AG08396 (cell line): ENCODE measurements at regions not wholly inside any gene's neighbourhood (a gene's known extent, or its start where the extent isn't known, plus 50 kb on each side); places are given as distances from the start of the nearest gene placed in this dataset.

ENCODE experiments used
- DNase-seq: peaks from one replicate; pipeline ENCODE4 v3.0.0; 2012; ENCODE audit warnings: low spot score, mixed read lengths

DNA sequence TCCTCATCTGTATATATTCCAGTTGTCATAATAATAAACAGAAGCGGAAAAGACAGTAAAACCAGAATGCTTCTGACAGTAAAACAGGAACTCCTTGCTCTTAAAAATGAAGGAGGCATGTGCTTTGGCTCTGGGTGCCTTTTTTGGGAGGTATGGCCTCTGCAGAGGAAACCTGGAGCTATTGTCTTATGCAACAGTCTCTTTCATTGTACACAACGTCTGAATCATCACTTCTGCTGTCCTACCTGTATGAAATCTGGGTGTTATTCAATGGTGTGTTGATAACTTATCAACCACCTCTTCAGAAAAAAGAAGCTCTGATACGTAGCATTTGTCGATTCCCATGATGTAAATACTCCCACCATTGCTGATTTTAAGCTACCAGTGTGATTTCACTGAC, 64.8 kb downstream of the CDCA7 start:
- no peak for DNase-seq

DNA sequence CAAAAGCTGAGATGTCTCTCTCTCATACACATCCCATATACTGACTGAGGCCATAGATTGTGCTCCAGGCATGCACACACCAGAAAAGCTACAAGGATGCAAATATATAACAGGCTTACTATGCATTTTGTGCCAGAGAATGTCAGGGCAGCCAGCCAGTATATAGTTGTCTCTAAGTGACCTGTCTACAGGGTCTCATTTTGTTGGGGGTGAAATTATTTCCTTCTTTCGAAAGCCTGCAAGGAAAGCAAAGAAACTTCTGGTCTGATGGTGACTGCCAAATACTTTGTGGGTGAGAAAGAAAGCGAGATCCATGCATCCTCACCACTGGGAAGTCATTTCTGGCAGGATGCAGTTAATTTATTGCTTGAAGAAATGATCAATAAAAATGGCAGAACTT, 70.2 kb downstream of the CDCA7 start:
- DNase-seq: no peak

DNA sequence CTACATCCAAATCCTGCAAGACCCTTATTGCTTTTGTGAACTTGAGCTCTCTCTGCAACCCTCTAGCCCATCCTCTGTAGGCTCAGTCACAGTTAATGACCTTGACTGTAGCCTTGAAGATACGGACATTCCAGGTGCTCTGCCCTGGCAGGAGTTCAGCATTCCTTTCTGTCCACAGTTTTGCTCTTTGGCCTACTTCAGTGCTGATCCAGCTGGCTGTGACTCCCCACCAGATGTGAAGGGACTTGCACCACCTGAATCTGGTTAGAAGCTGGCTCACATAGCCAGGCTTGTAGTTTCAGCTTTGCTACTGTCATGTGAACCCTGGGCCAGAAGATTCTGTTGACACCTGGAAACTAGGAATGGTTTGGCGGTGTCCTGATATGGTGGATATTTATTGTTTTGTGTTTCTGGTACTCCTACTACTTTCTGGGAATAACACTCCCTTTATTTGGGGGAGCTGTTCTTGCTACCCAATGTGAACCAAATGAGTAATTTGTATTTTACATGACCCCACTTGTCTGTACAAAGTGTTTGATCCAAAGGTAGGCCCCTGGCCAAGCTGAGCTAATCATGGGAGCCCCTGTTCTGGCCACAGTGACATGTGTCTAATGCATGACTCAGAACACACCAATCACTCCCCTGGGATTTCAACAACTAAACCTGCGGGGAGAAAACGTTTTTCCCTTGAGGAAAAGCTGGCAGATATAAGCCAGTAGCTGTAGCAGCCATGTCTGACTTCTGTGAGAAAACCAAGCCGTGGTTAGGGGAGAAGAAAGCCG, 73.4 kb downstream of the CDCA7 start:
- peak; percentile 15 for DNase-seq

DNA sequence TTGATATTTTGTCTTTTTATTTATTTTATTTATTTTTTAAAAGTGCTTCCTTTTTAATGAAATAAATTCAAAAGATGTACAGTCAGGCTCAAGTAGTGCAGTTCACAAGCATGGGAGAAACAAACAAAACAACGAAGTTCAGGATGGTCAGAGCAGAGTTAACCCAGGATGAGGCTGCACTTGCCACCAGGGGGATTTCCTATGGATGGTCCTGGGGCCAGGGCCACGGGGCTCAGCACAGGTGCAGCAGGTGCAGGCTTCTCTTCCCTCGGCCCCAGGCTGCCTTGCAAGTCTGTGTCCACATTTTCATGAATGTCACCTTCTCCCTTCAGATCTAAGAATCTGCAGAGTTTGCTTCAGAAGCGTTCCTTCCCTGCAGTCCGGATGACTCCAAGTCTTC, 76.5 kb downstream of the CDCA7 start:
- DNase-seq: no peak

DNA sequence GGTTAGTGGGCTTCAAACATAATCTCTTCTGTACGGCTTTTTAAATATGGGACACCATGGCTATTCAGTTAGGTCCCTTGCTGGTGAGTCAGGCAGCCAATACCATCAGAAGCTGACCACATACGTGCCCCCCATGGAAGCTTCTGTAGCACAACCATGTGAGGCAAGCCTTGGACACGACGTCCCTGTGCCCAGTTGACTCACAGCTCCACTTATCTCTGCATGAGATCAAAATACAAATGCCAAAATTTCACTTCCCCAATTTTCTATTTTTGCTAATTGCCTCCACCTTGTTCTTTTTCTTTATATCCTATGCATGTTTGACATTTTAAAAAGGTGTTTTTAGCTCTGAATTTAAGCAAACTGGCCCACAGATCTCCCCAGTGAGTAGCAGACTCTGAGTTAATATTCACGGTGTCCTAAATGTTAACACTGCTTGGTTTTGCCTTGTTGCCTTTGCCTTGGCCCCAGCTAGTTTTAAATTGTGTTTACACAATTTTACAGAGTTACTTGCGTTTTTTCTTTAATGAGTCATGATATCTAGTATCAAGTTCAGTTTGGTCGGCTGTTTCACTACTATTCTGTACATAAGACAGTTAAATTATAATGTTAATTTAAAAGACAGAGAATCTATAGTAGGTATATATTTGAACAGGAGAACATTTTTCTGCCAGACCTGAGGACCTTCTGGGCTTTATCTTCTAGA, 77.5 kb downstream of the CDCA7 start:
- DNase-seq: peak; percentile 12

DNA sequence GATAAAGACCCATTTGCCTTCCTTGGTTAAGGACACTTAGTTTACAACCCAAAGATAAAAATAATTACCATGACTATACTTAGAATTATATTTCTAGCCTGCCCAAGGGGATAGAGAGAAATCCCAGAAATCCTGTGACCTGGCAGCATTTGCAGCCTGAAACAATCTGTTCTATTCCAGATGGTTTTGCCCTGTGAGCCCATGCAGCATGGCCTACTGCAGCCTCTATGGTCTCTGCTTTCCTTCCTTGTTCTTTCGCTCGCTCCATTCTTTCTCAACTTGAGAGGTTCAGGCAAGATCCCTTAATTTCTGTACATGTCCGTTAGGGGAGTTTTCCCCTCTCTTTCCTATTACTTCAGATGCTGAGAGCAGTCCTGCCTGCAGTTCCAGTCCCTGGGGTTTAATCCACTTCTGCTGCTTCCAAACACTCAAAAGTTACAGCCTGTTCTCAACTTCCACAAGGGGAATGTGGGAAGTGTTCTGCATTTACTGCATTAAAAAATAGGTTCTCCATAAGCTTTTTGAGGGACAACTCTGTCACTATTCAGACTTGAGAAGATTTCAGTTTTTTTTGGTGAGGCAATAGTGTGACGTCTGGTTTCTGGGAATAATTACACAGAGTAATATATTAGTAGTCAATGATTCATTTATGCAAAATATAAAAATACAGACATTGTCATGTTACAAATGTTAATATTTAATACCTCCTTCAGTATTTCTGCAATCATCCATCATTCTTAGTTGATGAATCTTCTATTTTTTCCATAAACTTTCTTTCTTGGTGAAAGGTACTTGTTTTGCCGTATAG, 80.3 kb downstream of the CDCA7 start:
- no peak for DNase-seq

DNA sequence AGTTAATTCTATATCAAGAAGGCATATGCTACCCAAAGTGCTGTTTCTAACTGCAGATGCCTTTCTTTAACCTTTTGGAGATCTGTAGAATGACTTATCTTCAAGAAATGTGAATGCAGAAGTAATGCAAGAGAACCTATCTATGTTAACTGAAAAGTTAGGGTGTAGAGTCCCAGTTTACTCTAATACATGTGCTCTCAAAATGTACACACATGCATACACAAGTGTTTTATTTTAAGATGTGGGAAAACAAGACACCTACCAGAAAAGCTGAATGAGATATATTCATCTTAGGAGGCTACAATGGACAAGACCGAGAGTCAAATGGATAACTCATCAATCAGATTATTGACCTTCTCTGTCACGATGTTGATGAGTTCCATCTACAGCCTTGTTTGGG, 80.9 kb downstream of the CDCA7 start:
- no peak for DNase-seq

DNA sequence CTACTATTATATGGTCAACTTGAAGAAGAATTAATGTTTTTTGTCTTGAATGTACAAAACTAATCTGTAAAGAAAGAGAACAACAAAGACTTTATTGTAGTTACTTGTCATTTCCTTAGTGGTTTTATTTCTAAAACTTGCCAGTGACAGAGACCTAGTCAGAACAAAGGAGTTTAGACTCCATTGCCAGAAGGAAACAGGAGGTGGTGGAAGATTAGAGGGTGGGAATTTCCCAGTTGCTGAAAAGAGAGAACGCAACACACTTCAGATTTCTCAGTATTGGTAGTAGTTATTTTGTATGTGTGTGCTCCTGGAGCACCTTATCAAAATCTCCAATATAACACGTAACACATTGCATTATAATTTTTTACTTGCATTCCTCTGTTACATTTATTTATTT, 81.4 kb downstream of the CDCA7 start:
- no peak for DNase-seq

DNA sequence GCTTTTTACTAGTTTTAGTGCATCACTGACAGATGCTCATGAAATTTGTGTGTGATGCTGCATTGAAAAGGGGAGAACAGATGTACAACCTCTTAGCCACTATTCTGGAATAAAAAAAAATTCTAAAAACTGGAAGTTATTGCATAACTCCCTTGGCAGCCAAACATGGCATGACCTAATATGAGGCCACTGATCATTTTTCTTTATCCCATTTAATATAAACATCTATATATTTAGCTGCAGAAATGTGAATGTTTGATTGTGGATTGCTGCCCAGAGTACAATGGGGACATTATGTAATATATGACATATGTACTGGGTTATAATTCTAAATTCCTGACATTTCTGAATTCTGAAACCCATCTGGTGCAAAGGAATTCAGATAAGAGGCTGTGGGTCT, 86.5 kb downstream of the CDCA7 start:
- no peak for DNase-seq

DNA sequence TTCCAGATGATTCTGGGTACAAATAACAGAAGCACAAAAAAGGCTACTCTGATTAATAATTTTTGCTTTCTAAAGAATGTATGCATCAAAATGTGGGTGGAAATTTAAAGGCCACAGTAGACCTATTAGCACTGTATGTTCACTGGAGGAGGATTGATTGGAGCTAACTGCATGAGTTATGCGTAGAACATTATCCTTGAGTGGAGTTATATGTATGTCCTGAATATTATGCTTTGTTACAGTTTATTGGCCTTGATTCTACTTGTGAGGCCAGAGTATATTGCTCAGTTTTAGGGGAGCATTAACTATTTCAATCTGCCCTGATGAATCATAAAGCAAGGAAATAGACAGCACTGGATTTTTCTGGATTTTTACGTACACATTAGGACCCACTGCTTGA, 87.9 kb downstream of the CDCA7 start:
- no peak for DNase-seq

DNA sequence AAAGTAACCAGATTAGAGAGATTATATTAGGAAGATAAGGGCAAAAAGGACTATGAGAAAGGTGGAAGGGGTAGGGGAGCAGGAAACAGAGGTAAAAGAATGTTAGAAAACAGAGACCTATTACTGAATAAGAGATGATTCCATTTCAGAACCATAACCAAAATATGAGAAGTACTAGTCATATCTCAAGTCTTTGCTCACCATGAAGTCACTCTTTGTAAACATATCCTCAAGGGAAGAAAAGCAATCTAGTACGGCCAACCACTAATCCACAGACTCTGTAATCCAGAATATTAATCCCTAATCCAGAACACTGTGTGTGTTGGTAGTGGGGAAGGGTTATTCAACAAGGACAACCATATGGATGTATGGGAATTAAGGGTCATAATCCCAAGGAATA, 92.0 kb downstream of the CDCA7 start:
- no peak for DNase-seq

DNA sequence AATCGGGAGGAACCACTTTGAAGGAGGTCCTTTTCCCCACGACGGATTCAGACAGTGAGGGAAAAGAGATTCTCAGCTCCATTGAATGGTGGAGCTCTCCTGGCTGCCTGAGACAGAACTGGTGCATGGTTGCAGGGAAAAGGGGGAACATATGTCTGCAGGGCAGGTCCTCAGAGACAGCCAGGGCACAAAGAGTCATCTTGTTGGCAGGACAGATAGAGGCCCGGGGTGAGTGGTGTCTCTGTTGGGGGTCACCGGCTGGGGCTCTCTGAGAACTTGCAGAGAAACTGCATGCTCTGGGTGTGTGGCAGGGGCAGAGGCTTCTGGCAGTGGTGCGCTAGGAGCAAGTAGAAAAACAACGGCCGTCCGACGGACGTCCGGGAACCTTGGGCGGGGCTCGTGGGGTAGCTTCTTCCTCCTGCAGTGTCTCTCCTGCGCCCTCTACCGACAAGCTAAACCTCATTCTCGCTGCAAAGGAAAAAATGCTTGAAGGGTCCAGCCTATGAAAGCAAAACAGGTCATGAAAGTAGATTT, 94.3 kb downstream of the CDCA7 start:
- peak; percentile 69 for DNase-seq

DNA sequence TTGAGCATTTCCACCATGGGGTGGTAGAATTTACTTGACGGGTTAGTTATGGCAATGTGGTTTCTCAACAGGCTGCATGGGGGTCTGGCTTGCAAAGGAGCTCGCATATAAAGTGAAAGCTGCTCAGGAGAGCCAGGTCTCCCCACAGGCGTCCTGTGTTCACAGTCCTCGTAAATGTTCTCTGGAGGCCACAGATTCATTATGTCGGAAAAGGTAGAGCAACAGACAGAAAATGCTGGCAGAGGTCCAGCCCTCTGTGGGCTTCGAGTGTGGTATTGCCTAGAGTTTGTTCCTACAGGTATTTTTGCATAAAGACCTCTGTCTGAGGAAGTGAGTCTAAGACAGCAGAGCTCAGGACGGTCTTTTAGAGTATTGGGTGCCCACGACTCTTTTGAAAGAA, 96.4 kb downstream of the CDCA7 start:
- DNase-seq: no peak

DNA sequence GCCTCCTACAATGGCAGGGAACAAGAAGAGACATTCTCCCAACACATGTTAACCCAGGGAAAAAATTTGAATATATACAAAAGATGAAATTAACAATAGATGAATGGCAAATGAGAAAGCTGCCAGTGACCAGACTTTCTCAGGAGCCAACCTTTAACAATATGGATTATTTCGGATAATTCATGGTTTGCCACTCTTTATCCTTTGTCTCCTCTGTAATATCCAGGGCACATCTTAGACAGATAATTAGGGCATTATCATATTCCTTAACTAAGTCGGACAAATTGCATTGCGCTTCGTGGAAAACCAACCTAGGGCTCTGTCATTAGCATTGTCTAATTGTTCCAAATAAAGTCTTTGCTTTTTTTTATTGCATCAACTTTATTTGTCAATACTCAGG, 97.3 kb downstream of the CDCA7 start:
- no peak for DNase-seq

DNA sequence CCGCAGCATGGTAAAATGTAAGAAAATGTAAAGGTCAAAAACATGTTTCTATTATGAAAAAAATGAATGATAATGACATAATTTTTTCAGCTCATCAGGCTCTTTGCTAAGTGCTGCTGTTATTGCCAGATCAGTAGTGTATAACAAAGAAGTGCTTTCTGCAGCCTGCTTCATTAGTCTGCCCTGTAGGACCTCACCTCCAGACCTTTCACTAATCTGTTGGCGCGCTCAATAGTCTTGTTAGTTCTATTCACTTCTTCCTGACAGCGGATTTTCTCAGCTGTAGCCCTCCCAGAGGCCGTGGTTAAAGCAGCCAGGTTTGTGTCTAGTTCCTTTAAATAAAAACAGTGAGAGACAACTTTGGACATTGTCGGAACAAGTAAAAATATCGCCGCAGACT, 97.7 kb downstream of the CDCA7 start:
- DNase-seq: no peak

DNA sequence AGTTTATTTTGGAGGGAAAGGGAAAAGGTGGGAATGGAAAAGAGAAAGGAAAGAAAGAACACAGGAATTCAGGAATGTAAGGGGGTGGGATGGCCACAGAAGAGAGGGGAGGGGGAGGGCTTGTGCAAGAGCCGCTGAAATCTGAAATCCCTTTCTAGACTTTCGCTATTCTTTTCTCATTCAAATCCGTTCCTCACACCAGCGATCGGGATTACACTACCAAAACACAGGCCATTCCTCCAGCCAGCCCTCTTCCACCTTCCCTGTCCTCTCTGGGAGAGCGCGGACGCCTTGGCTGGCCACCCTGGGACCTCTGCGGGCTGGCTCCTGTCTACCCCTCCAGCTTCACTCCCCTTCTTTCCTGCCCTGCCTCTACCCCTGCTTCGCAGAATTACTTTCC, 102.3 kb downstream of the CDCA7 start:
- no peak for DNase-seq

DNA sequence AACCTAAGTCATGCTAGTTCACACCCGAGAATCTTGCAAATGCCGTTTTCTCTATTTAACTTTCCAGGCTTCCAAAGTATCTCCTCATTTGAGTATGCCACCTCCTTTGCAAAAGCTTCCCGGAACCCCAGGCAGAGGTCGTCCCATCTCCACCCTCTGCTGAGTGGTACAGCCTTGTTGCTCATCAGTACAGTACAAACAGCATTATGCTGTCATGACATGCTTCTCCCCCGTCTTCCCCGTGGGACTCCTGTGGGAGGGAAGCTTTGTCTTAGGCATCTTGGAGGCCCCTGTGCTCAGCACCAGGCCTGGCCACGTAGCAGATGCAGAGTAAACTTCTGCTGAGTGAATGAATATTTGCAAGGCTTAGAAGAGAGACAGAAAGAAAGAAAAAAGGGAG, 102.7 kb downstream of the CDCA7 start:
- DNase-seq: no peak

DNA sequence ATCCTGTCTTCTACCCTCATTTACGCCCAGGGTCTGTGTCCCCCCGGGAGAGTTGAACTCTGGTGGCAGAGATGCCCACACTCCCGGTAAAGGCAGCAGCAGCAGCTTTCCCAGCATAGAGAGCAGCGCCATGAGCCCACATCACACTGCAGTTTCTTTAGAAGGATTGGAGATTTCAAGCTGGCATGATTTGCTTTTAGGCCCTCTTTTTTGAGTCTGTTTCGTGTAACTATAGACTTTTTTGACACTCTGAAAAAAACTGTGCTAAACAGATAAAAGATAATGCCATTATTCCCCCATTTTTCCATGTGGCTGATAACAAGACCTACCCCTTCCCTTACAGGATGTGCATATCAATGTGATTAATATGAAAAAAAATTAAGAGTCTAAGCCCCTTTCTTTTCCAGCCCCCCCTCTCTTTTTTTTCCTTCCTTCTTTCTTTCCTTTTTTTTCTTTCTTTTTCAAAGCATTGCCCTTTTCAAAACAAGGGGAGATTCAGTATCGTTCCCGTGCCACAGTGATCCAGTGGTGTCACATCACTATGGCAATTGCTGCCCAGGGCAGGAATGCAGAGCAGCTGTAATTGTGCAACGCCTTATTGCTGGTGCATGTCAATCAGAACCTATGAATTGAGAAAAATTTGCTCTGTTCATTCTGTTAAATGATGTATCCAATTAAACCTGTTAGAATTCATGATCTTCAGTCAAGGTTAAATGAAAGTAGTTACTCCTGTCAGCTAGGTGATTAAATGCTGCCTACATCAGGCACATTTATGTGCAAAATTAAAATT, 104.5 kb downstream of the CDCA7 start:
- DNase-seq: no peak

DNA sequence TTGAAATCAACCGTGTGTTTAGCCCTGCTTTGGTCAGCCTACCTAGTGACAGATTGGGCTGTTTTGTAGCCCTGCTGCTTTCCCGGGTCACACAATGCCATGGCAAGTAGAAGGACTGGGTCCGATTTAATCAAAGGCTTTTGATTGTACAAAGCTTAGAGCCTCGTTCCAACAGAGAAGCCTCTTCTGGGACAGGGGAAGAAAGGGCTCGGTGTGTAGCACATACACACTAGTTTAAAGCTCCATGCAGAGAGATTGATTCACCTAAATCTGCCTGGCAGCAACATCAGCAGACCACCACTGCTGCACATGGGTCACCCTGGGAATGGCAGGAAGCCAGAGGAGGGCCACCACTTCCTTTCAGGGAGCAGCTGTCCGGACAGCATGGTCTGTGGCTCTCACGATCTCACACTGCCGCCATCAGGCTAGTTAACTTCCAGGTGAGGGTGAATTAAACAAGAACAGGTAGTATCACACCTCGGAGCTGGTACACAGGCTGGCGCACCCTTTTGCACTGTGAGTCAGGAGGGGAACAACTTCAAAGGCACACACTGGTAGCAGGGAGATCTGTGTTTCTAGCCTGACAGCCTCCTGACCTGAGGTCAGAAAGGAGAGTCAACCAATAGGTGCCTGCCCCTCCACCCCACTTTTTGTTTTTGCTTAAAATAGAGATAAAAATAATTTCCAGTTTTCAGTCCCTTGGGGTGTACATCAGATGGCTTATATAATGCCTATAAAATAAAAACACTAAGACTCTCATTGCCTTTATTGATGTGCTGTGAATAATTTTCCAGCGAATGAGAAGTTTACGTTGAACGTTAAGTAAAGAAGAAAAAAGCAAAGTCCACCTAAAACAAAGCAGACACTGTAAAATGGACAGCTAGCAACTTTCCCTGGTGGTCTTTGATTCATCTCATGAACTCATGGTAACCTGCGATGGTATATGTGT, 108.5 kb downstream of the CDCA7 start:
- no peak for DNase-seq

DNA sequence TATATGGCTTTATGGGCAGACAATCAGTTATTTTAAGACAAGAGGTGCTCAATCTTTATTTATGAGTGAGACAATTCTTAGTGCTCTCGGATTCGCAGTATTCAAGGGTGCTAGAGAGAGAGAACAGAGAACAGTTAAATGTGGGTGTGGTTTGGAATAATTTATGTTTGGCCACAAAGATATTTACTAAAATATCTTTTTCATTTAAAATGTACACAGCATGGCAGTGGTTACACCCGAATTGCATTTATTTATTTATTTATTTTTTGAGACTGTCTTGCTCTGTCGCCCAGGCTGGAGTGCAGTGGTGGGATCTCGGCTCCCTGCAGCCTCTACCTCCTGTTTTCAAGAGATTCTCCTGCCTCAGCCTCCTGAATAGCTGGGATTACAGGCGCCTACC, 109.2 kb downstream of the CDCA7 start:
- DNase-seq: no peak

DNA sequence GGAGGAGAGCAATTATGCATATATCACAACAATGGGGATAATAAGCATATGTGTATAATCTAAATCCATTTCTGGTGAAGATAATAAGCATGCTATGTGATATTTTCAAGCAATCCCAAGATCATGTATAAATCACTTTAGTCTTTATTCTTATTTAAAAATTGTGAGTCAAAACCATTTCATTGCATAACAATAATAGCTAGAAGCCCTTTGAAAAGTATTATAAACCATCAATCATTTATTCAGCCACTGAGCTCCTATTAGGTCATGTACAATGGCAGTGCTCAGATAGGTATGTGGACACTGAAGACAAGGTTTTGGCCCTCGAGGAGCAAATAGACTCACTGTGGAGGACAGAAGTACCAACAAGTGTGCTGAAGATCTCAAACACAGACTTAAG, 113.1 kb downstream of the CDCA7 start:
- DNase-seq: no peak
